Fibroblast of lung (primary cell): ENCODE measurements at regions not wholly inside any gene's neighbourhood (a gene's known extent, or its start where the extent isn't known, plus 50 kb on each side); places are given as distances from the start of the nearest gene placed in this dataset.

Experiments used
- DNase-seq, 2 donors: peaks; one replicate each; pipeline versions ENCODE4 v3.0.0 to v3.0.0-alpha.2; 2010; ENCODE audit warnings: low read depth in 2 of 2
- H2AFZ ChIP-seq: 2 replicates; pipeline ENCODE4 v1.5.1; 2012; ENCODE audit warnings: low read length, control low read depth, inconsistent platforms
- H3K27ac ChIP-seq: 2 replicates; pipeline ENCODE4 v1.5.1; 2011; ENCODE audit warnings: low read length, control low read depth; ENCODE audit not compliant: insufficient read depth
- H3K27me3 ChIP-seq: 2 replicates; pipeline ENCODE4 v1.5.1; 2011; ENCODE audit warnings: mild to moderate bottlenecking, low read length; ENCODE audit not compliant: control insufficient read depth, insufficient read depth
- H3K36me3 ChIP-seq: 2 replicates; pipeline ENCODE4 v1.5.1; 2011; ENCODE audit warnings: low read length; ENCODE audit not compliant: control insufficient read depth, insufficient read depth
- H3K4me1 ChIP-seq: 2 replicates; pipeline ENCODE4 v1.5.1; 2011; ENCODE audit warnings: low read length; ENCODE audit not compliant: control insufficient read depth, insufficient read depth; ENCODE audit errors: extremely low read depth
- H3K4me2 ChIP-seq: 2 replicates; pipeline ENCODE4 v1.5.1; 2011; ENCODE audit warnings: low read length, control low read depth; ENCODE audit not compliant: insufficient read depth; ENCODE audit errors: extremely low read depth
- H3K4me3 ChIP-seq, 4 experiments: fragments of 200-600 bp in 1 of 4; sonication (generic) in 1 of 4; replicated peaks in 1 of 4; 2 replicates each; pipeline ENCODE4 v1.5.1; 2011 to 2016; ENCODE audit warnings: low read length in 4 of 4, low read depth in 3 of 4, mild to moderate bottlenecking in 3 of 4, control low read depth in 2 of 4, inconsistent platforms in 1 of 4, mixed read lengths in 1 of 4; ENCODE audit not compliant: insufficient read depth in 1 of 4; ENCODE audit errors: control extremely low read depth in 1 of 4
- H3K79me2 ChIP-seq: 2 replicates; pipeline ENCODE4 v1.5.1; 2012; ENCODE audit warnings: mild to moderate bottlenecking, low read length, inconsistent platforms; ENCODE audit not compliant: control insufficient read depth, insufficient read depth
- H3K9ac ChIP-seq: 2 replicates; pipeline ENCODE4 v1.5.1; 2011; ENCODE audit warnings: mild to moderate bottlenecking, low read length, control low read depth; ENCODE audit not compliant: insufficient read depth
- H3K9me3 ChIP-seq: 2 replicates; pipeline ENCODE4 v1.5.1; 2012; ENCODE audit warnings: low read depth, low read length; ENCODE audit not compliant: control insufficient read depth, insufficient read depth
- H4K20me1 ChIP-seq: 2 replicates; pipeline ENCODE4 v1.5.1; 2011; ENCODE audit warnings: low read length; ENCODE audit not compliant: control insufficient read depth, insufficient read depth; ENCODE audit errors: extremely low read depth
- CTCF ChIP-seq, 2 donors: IDR thresholded peaks in 1 of 2; conservative IDR thresholded peaks in 1 of 2; 1 replicate in 1 of 2; 2 replicates in 1 of 2; pipeline ENCODE4 v1.5.1; 2011 to 2012; ENCODE audit warnings: low read length in 2 of 2, control low read depth in 1 of 2, inconsistent platforms in 1 of 2, low read depth in 1 of 2, mild to moderate bottlenecking in 1 of 2
- EZH2 ChIP-seq: IDR thresholded peaks from 2 replicates; pipeline ENCODE4 v1.5.1; 2012; ENCODE audit warnings: low read length, control low read depth, mild to moderate bottlenecking; ENCODE audit errors: missing control alignments

GRCh38 chr5:167864801-167865200 is 426.6 kb upstream of the WWC1 start:
- Histone ChIP-seq H4K20me1 (no peaks in the 10 kb centered on the region), H3K4me2 (no peak overlapping the region), H3K36me3 (no peaks in the 10 kb centered on the region), H3K79me2 (no peaks in the 10 kb centered on the region), H3K4me1 (no peaks in the 10 kb centered on the region), H3K27ac (no peak overlapping the region), H3K4me3 (no peak overlapping the region), H3K9ac (no peak overlapping the region), H3K9me3 (no peaks in the 10 kb centered on the region), H2AFZ (no peak overlapping the region), H3K27me3 (no peaks in the 10 kb centered on the region)
- TF ChIP-seq CTCF (conservative IDR thresholded peaks at IDR 0.05 in 1 of 2, IDR thresholded peaks at IDR 0.05 in 1 of 2; ENCODE audit: low read depth in 1 of 2, low read length in 2 of 2) (no peak), EZH2 (no peak)
- no peak for DNase-seq

- TF ChIP-seq EZH2, result no peak
- no peak overlapping the region for H3K4me2 ChIP-seq
- no peaks in the 10 kb centered on the region for H4K20me1 ChIP-seq
- no peak overlapping the region for H3K4me3 ChIP-seq
- no peak overlapping the region for H3K27ac ChIP-seq
- no peaks in the 10 kb centered on the region for H3K36me3 ChIP-seq
- no peaks in the 10 kb centered on the region for H3K79me2 ChIP-seq
- no peak overlapping the region for H2AFZ ChIP-seq
- no peaks in the 10 kb centered on the region for H3K9me3 ChIP-seq
- no peak for DNase-seq
- no peaks in the 10 kb centered on the region for H3K27me3 ChIP-seq
- H3K9ac ChIP-seq, result no peak overlapping the region
- no peaks in the 10 kb centered on the region for H3K4me1 ChIP-seq
Measured at GRCh38 chr5:167866797-167867196, 424.6 kb upstream of the WWC1 start.

- no peak overlapping the region for H3K9ac ChIP-seq
- H3K27ac ChIP-seq, result no peak overlapping the region
- no peaks in the 10 kb centered on the region for H3K9me3 ChIP-seq
- no peaks in the 10 kb centered on the region for H4K20me1 ChIP-seq
- H3K4me3 ChIP-seq, result no peak overlapping the region
- H3K4me1 ChIP-seq, result no peaks in the 10 kb centered on the region
- no peak for TF ChIP-seq CTCF (conservative IDR thresholded peaks at IDR 0.05 in 1 of 2, IDR thresholded peaks at IDR 0.05 in 1 of 2; ENCODE audit: low read depth in 1 of 2, low read length in 2 of 2)
- no peak for TF ChIP-seq EZH2
- H3K36me3 ChIP-seq, result no peaks in the 10 kb centered on the region
- H3K4me2 ChIP-seq, result no peak overlapping the region
- no peaks in the 10 kb centered on the region for H3K27me3 ChIP-seq
- DNase-seq, result no peak
- no peak overlapping the region for H2AFZ ChIP-seq
- no peaks in the 10 kb centered on the region for H3K79me2 ChIP-seq
Measured at GRCh38 chr5:167867281-167867680, 424.2 kb upstream of the WWC1 start.
